ENCODE measurements at regions not wholly inside any gene's neighbourhood (a gene's known extent, or its start where the extent isn't known, plus 50 kb on each side); places are given as distances from the start of the nearest gene placed in this dataset.
"Not testable (repeated sequence)": the region's sequence is repeated elsewhere in the genome, so short reads cannot be mapped to it uniquely, and the experiment has no call there.

DNA sequence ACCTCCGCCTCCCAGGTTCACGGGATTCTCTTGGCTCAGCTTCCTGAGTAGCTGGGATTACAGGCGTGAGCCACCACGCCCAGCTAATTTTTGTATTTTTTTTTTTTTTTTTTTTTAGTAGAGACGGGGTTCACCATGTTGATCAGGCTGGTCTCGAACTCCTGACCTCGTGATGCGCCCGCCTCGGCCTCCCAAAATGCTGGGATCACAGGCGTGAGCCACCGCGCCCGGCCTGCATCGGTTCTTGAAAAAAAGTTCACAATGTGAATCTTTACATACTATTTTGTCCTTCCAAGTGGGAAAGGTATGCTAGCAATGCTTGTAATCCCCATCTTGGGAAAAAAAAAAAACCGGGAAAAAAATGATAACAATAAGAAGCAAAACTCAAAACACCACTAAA is 211.0 kb downstream of the SH3BGRL start:
- TF ChIP-seq, protein P1, sequence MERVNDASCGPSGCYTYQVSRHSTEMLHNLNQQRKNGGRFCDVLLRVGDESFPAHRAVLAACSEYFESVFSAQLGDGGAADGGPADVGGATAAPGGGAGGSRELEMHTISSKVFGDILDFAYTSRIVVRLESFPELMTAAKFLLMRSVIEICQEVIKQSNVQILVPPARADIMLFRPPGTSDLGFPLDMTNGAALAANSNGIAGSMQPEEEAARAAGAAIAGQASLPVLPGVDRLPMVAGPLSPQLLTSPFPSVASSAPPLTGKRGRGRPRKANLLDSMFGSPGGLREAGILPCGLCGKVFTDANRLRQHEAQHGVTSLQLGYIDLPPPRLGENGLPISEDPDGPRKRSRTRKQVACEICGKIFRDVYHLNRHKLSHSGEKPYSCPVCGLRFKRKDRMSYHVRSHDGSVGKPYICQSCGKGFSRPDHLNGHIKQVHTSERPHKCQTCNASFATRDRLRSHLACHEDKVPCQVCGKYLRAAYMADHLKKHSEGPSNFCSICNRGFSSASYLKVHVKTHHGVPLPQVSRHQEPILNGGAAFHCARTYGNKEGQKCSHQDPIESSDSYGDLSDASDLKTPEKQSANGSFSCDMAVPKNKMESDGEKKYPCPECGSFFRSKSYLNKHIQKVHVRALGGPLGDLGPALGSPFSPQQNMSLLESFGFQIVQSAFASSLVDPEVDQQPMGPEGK (CRISPR knock-in tag; IDR thresholded peaks at IDR 0.05; ENCODE audit: borderline replicate concordance) = not testable (repeated sequence)
- not testable (repeated sequence) for TF ChIP-seq ZFP3, RARB, ZC3H10 (CRISPR knock-in tag; IDR thresholded peaks at IDR 0.05)
- TF ChIP-seq, protein P2, sequence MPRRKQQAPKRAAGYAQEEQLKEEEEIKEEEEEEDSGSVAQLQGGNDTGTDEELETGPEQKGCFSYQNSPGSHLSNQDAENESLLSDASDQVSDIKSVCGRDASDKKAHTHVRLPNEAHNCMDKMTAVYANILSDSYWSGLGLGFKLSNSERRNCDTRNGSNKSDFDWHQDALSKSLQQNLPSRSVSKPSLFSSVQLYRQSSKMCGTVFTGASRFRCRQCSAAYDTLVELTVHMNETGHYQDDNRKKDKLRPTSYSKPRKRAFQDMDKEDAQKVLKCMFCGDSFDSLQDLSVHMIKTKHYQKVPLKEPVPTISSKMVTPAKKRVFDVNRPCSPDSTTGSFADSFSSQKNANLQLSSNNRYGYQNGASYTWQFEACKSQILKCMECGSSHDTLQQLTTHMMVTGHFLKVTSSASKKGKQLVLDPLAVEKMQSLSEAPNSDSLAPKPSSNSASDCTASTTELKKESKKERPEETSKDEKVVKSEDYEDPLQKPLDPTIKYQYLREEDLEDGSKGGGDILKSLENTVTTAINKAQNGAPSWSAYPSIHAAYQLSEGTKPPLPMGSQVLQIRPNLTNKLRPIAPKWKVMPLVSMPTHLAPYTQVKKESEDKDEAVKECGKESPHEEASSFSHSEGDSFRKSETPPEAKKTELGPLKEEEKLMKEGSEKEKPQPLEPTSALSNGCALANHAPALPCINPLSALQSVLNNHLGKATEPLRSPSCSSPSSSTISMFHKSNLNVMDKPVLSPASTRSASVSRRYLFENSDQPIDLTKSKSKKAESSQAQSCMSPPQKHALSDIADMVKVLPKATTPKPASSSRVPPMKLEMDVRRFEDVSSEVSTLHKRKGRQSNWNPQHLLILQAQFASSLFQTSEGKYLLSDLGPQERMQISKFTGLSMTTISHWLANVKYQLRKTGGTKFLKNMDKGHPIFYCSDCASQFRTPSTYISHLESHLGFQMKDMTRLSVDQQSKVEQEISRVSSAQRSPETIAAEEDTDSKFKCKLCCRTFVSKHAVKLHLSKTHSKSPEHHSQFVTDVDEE (CRISPR knock-in tag; IDR thresholded peaks at IDR 0.05) = not testable (repeated sequence)

All from SK-N-SH treated with all-trans-retinoic acid at 6 μM for 48 hours (cell line).